Breast epithelium (tissue), 4 donors: ENCODE measurements at regions not wholly inside any gene's neighbourhood (a gene's known extent, or its start where the extent isn't known, plus 50 kb on each side); places are given as distances from the start of the nearest gene placed in this dataset.

ENCODE experiments used
- DNase-seq, 2 donors: peaks; one replicate each; pipeline ENCODE4 v3.0.0-alpha.2; 2019; ENCODE audit warnings: low spot score in 2 of 2
- H3K27ac ChIP-seq, 2 donors: fragments of 200-600 bp; sonication (generic) in 1 of 2; one replicate each; pipeline ENCODE4 v1.5.1; 2016 to 2019; ENCODE audit warnings: mild to moderate bottlenecking in 1 of 2
- H3K27me3 ChIP-seq, 2 donors: fragments of 200-600 bp; sonication (generic) in 1 of 2; one replicate each; pipeline versions ENCODE4 v1.5.1 to v1.6.0; 2017 to 2019; ENCODE audit warnings: control low read depth in 1 of 2, mild to moderate bottlenecking in 1 of 2
- H3K36me3 ChIP-seq: fragments of 200-600 bp; one replicate; pipeline ENCODE4 v1.5.1; 2019
- H3K4me1 ChIP-seq, 2 donors: fragments of 200-600 bp; sonication (generic); one replicate each; pipeline ENCODE4 v1.5.1; 2016 to 2019; ENCODE audit warnings: control low read depth in 1 of 2
- H3K4me3 ChIP-seq, 3 donors: fragments of 200-600 bp; sonication (generic); 1 replicate in 2 of 3; 2 replicates in 1 of 3; pipeline ENCODE4 v1.5.1; 2016 to 2019; ENCODE audit warnings: mild to moderate bottlenecking in 3 of 3, moderate library complexity in 2 of 3
- H3K9me3 ChIP-seq, 2 donors: fragments of 200-600 bp; sonication (generic) in 1 of 2; one replicate each; pipeline ENCODE4 v1.5.1; 2016 to 2019; ENCODE audit warnings: control low read depth in 1 of 2
- CTCF ChIP-seq, 3 donors: fragments of 450-650 bp; IDR thresholded peaks; one replicate each; pipeline ENCODE4 v1.5.1; 2016 to 2017; ENCODE audit warnings: antibody characterized with exemption in 3 of 3, mild to moderate bottlenecking in 3 of 3, moderate library complexity in 3 of 3
- POLR2A ChIP-seq: fragments of 450-650 bp; IDR thresholded peaks from one replicate; pipeline ENCODE4 v1.6.1; 2016; ENCODE audit warnings: antibody characterized with exemption, mild to moderate bottlenecking, moderate library complexity
- POLR2AphosphoS5 ChIP-seq, 3 donors: sonication (generic); formaldehyde crosslinking; IDR thresholded peaks; one replicate each; pipeline ENCODE4 v1.6.1; 2017; ENCODE audit warnings: antibody characterized with exemption in 3 of 3
- intact Hi-C: fragments of 100-400 bp; cut with DNase I; formaldehyde crosslinking; loops from one replicate; pipeline ENCODE4 v1.15.1; 2023; ENCODE audit warnings: low total_unique reads

GRCh38 chr5:74149395-74149794, 491.1 kb downstream of the ENC1 start:
- TF ChIP-seq CTCF (IDR thresholded peaks at IDR 0.05) (no peak), POLR2AphosphoS5 (IDR thresholded peaks at IDR 0.05) (no peak), POLR2A (no peak)

DNA sequence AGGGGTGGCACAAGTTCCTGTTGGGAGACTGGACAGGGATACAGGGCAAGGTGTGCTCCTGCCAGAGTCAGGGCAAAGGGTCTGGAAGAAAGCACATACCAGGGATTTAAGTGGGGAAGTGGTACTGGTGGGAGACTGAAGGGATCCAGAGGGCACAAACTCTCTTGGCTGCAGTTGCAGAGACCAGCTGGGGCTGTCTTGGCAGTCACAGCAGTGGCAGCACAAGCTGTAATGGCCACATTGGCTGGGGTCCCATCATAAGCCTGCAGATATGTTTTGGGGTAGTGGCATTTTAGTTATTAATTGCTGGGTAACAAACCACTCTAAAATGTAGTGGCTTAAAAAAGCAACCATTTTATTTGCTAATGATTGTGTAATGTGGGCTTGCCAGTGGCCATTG, 492.2 kb downstream of the ENC1 start:
- Histone ChIP-seq H3K4me3 (no peak overlapping the region), H3K27me3 (no peaks in the 10 kb centered on the region), H3K4me1 (no peaks in the 10 kb centered on the region), H3K9me3 (no peaks in the 10 kb centered on the region), H3K27ac (no peak overlapping the region), H3K36me3 (no peaks in the 10 kb centered on the region)
- TF ChIP-seq POLR2AphosphoS5 (IDR thresholded peaks at IDR 0.05) (no peak), CTCF (IDR thresholded peaks at IDR 0.05) (no peak), POLR2A (no peak)
- DNase-seq, result no peak
- intact Hi-C loops, result no loop called here

More at GRCh38 chr5:74149395-74149794, 491.1 kb downstream of the ENC1 start:
- no peak overlapping the region for H3K4me3 ChIP-seq
- no peaks in the 10 kb centered on the region for H3K4me1 ChIP-seq
- no peaks in the 10 kb centered on the region for H3K27me3 ChIP-seq
- intact Hi-C loops, result no loop called here
- DNase-seq, result peak; percentile 48 to 65
- no peaks in the 10 kb centered on the region for H3K9me3 ChIP-seq
- no peaks in the 10 kb centered on the region for H3K36me3 ChIP-seq
- H3K27ac ChIP-seq, result peak overlapping the region in 1 of 2 donors; percentile 23

DNA sequence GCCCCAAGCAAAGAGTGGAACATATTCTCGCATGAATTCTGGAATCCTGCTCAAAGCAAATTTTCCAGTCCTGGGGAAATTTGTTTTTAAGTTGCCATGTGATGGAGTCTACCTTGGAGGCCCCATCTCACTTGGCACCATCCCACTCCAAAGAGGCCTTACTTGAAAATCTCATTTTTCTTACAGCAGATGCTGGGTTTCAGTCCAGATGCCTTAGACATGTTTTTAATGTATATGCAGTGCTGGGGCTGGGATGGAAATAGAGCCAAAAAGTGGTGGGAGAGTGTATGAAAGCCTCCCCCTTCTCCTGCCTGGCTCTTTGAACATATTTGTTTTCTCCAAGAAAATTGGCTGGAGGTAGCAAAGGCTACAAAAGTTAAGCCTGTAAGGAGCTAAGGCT, 493.7 kb downstream of the ENC1 start:
- Histone ChIP-seq H3K36me3 (no peaks in the 10 kb centered on the region), H3K27ac (no peak overlapping the region), H3K27me3 (no peaks in the 10 kb centered on the region), H3K4me3 (no peak overlapping the region), H3K9me3 (no peaks in the 10 kb centered on the region), H3K4me1 (no peaks in the 10 kb centered on the region)
- DNase-seq, result no peak
- intact Hi-C loops, result no loop called here
- no peak for TF ChIP-seq CTCF (IDR thresholded peaks at IDR 0.05)
- no peak for TF ChIP-seq POLR2A
- TF ChIP-seq POLR2AphosphoS5 (IDR thresholded peaks at IDR 0.05), result no peak

DNA sequence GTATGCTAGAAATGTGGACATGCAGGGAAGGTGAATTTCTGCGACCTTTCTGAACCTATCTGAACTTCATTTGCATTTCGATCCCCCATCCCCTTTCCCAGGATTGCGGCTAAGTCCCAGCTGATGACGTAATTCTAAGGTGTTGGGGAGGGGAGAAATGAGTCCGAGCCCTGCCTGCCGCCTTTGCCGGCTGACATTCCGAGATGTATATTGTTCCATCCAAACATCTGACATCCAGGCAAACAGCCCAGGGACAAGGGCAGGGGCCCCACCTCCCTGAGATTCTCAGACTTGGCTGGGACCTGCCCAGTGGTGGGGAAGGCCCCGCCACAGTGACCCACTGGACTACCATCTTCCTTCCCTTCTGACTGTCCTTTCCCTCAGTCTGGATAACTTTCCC, 494.6 kb downstream of the ENC1 start:
- intact Hi-C loops, result no loop called here

GRCh38 chr5:74143721-74144330, 496.7 kb downstream of the ENC1 start:
- H3K27ac ChIP-seq, result no peak overlapping the region
- DNase-seq, result no peak
- intact Hi-C loops, result no loop called here
- H3K36me3 ChIP-seq, result no peaks in the 10 kb centered on the region
- H3K27me3 ChIP-seq, result no peaks in the 10 kb centered on the region
- H3K9me3 ChIP-seq, result no peaks in the 10 kb centered on the region
- no peaks in the 10 kb centered on the region for H3K4me1 ChIP-seq
- H3K4me3 ChIP-seq, result no peak overlapping the region
- TF ChIP-seq POLR2A, result no peak
- TF ChIP-seq CTCF (IDR thresholded peaks at IDR 0.05), result no peak
- TF ChIP-seq POLR2AphosphoS5 (IDR thresholded peaks at IDR 0.05), result no peak

More for the DNA sequence above, 494.6 kb downstream of the ENC1 start:
- no peaks in the 10 kb centered on the region for H3K36me3 ChIP-seq
- H3K4me3 ChIP-seq, result no peak overlapping the region
- no peak overlapping the region for H3K27ac ChIP-seq
- H3K9me3 ChIP-seq, result no peaks in the 10 kb centered on the region
- no peaks in the 10 kb centered on the region for H3K4me1 ChIP-seq
- TF ChIP-seq POLR2AphosphoS5 (IDR thresholded peaks at IDR 0.05) (no peak), POLR2A (no peak), CTCF (IDR thresholded peaks at IDR 0.05) (no peak)
- no peak for DNase-seq
- H3K27me3 ChIP-seq, result no peaks in the 10 kb centered on the region
